Stomach (tissue), 8 donors: ENCODE measurements at regions not wholly inside any gene's neighbourhood (a gene's known extent, or its start where the extent isn't known, plus 50 kb on each side); places are given as distances from the start of the nearest gene placed in this dataset.
A peak's percentile ranks its signal among the peaks of the same experiment; 100 is the strongest.
"Not testable (repeated sequence)": the region's sequence is repeated elsewhere in the genome, so short reads cannot be mapped to it uniquely, and the experiment has no call there.

ENCODE experiments used
- DNase-seq, 2 donors: peaks; one replicate each; pipeline versions ENCODE4 v3.0.0 to v3.0.0-alpha.2; 2013 to 2019
- H3K27ac ChIP-seq, 5 donors: fragments of 200-600 bp in 4 of 5; sonication (generic) in 4 of 5; one replicate each; pipeline ENCODE4 v1.5.1; 2013 to 2019; ENCODE audit warnings: mild to moderate bottlenecking in 1 of 5, moderate library complexity in 1 of 5
- H3K27me3 ChIP-seq, 3 donors: fragments of 200-600 bp; sonication (generic); one replicate each; pipeline ENCODE4 v1.5.1; 2017 to 2019; ENCODE audit warnings: mixed run types in 1 of 3
- H3K36me3 ChIP-seq, 4 donors: fragments of 200-600 bp; sonication (generic); 1 replicate in 3 of 4; 2 replicates in 1 of 4; pipeline ENCODE4 v1.5.1; 2016 to 2019
- H3K4me1 ChIP-seq, 4 donors: fragments of 200-600 bp; sonication (generic); one replicate each; pipeline ENCODE4 v1.5.1; 2016 to 2019
- H3K4me3 ChIP-seq, 4 donors: fragments of 200-600 bp; sonication (generic) in 3 of 4; one replicate each; pipeline ENCODE4 v1.5.1; 2016 to 2019; ENCODE audit warnings: mild to moderate bottlenecking in 1 of 4
- H3K9me3 ChIP-seq, 4 donors: fragments of 200-600 bp; sonication (generic); one replicate each; pipeline ENCODE4 v1.5.1; 2016 to 2019
- EP300 ChIP-seq: sonication (generic); formaldehyde crosslinking; IDR thresholded peaks from one replicate; pipeline ENCODE4 v1.6.1; 2017; ENCODE audit warnings: antibody characterized with exemption
- POLR2A ChIP-seq, 4 donors: fragments of 450-650 bp; IDR thresholded peaks; one replicate each; pipeline ENCODE4 v1.6.1; 2016; ENCODE audit warnings: antibody characterized with exemption in 4 of 4, control low read depth in 2 of 4, mild to moderate bottlenecking in 1 of 4, moderate library complexity in 1 of 4
- POLR2AphosphoS5 ChIP-seq, 3 donors: sonication (generic); formaldehyde crosslinking; IDR thresholded peaks; one replicate each; pipeline ENCODE4 v1.6.1; 2016; ENCODE audit warnings: antibody characterized with exemption in 3 of 3
- WGBS, 5 donors: extraction: QIAGEN DNeasy Blood & Tissue Kit in 3 of 5; methylation state at CpG; one replicate each; pipeline versions ENCODE4 v1.1.5 to v1.1.7; 2013 to 2018; 5-methylcytosine and 5-hydroxymethylcytosine counted together
- intact Hi-C: fragments of 100-400 bp; cut with DNase I; formaldehyde crosslinking; loops from one replicate; pipeline ENCODE4 v1.15.1; 2023; ENCODE audit warnings: low total_unique reads
- TF ChIP-seq, protein P1 (sequence below), 7 experiments: fragments of 450-650 bp in 4 of 7; fragments of 200-600 bp in 3 of 7; sonication (generic) in 3 of 7; IDR thresholded peaks; one replicate each; pipeline ENCODE4 v1.5.1; 2016 to 2019; ENCODE audit warnings: antibody characterized with exemption in 7 of 7, control low read depth in 2 of 7, mild to moderate bottlenecking in 1 of 7
- donor health status: healthy with polysubstance abuse.
- donor health status: Bipolar disorder and iron deficiency.
- donor health status: healthy.

DNA sequence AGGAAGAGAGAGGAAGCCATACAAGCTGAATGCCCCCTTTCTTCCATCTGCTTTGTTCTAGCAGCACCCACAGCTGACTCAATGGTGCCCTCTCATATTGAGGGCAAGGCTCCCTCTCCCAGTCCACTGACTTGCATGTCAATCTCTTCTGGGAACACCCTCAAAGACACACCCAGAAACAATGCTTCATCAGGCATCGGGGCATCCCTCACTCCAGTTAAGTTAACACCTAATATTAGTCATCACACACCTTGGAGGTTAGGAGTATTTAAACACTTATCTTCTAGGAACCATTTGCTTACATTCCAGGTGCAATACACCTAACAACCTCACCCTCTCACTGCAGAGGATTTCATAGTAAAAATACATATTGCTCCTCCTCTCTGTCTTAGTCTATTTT is 993.5 kb upstream of the DDX18 start:
- Histone ChIP-seq H3K36me3 (no peaks in the 10 kb centered on the region), H3K9me3 (no peaks in the 10 kb centered on the region), H3K4me3 (no peak overlapping the region), H3K27me3 (no peaks in the 10 kb centered on the region), H3K27ac (no peak overlapping the region), H3K4me1 (no peaks in the 10 kb centered on the region)
- 26 to 53% (median 33%) methylated on average over 1 of the region's 1 CpG for WGBS, 5 donors
- peak; percentile 12 to 29 for DNase-seq
- TF ChIP-seq POLR2AphosphoS5 (IDR thresholded peaks at IDR 0.05) (no peak), EP300 (no peak), POLR2A (IDR thresholded peaks at IDR 0.05) (no peak)
- TF ChIP-seq, protein P1, sequence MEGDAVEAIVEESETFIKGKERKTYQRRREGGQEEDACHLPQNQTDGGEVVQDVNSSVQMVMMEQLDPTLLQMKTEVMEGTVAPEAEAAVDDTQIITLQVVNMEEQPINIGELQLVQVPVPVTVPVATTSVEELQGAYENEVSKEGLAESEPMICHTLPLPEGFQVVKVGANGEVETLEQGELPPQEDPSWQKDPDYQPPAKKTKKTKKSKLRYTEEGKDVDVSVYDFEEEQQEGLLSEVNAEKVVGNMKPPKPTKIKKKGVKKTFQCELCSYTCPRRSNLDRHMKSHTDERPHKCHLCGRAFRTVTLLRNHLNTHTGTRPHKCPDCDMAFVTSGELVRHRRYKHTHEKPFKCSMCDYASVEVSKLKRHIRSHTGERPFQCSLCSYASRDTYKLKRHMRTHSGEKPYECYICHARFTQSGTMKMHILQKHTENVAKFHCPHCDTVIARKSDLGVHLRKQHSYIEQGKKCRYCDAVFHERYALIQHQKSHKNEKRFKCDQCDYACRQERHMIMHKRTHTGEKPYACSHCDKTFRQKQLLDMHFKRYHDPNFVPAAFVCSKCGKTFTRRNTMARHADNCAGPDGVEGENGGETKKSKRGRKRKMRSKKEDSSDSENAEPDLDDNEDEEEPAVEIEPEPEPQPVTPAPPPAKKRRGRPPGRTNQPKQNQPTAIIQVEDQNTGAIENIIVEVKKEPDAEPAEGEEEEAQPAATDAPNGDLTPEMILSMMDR (IDR thresholded peaks at IDR 0.05), result no peak
- intact Hi-C loops, result no loop called here

DNA sequence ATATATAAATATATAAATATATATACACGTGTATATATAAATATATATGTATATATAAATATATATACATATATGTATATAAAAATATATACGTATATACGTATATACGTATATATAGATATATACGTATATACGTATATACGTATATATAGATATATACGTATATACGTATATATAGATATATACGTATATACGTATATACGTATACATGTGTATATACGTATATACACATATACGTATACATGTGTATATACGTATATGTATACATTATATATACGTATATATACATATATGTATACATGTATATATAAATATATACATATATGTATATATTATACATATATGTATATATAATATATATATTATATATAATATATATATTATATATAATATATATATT is 984.9 kb upstream of the DDX18 start:
- H3K4me3 ChIP-seq, DNase-seq, H3K36me3 ChIP-seq, H3K27me3 ChIP-seq, intact Hi-C loops, H3K4me1 ChIP-seq, H3K27ac ChIP-seq, H3K9me3 ChIP-seq: not testable (repeated sequence)
- 79 to 94% (median 87%) methylated on average over 16 of the region's 16 CpGs for WGBS, 5 donors

DNA sequence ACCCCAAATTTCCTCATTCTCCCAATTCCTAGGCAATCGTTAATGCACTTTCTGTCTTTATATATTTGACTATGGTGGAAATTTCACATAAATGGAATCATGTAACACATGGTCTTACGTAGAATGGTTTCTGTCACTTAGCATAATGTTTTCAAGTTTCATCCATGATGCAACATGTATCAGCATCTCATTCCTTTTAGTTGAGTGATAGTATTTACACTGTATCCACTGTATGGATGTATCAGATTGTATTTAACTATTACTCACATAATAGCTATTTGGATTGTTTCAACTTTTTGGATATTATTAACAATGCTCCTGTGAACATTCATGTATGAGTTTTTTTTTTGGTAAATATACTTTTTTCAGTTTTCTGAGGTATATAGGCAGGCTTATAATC is 982.3 kb upstream of the DDX18 start:
- no peak overlapping the region for H3K27ac ChIP-seq
- no peak for DNase-seq
- no peaks in the 10 kb centered on the region for H3K27me3 ChIP-seq
- intact Hi-C loops, result no loop called here
- no peaks in the 10 kb centered on the region for H3K36me3 ChIP-seq
- H3K9me3 ChIP-seq, result peaks cover 0 to 10% (median 7%) of the 10 kb centered on the region in 4 donors
- 68 to 92% (median 90%) methylated on average over 2 of the region's 2 CpGs for WGBS, 5 donors
- no peak overlapping the region for H3K4me3 ChIP-seq
- H3K4me1 ChIP-seq, result no peaks in the 10 kb centered on the region
- no peak for TF ChIP-seq EP300
- TF ChIP-seq, protein P1 (IDR thresholded peaks at IDR 0.05), result no peak
- no peak for TF ChIP-seq POLR2A (IDR thresholded peaks at IDR 0.05)
- no peak for TF ChIP-seq POLR2AphosphoS5 (IDR thresholded peaks at IDR 0.05)

DNA sequence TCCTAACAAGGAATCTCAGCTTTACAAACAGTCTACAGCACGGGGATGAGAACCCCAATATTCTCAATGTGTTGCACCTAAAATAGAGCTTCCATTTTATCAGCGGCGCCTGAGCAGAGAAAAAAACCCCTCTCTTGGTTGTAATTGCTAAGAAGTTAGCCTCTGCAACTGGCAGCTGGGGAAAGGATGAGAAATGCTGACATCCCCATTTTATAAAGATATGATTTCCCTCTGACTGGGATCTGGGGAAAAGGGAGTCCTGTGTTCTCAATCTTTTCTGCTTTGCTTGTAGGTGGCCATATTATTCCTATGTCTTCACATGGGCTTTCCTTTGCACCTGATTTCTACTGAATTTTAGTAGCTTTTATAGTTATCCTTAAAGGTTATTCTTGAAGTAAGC is 981.4 kb upstream of the DDX18 start:
- Histone ChIP-seq H3K9me3 (peaks cover 0 to 10% (median 7%) of the 10 kb centered on the region in 4 donors), H3K4me3 (no peak overlapping the region), H3K36me3 (no peaks in the 10 kb centered on the region), H3K27me3 (no peaks in the 10 kb centered on the region), H3K4me1 (no peaks in the 10 kb centered on the region), H3K27ac (no peak overlapping the region)
- DNase-seq, result no peak
- no peak for TF ChIP-seq POLR2AphosphoS5 (IDR thresholded peaks at IDR 0.05)
- TF ChIP-seq, protein P1 (IDR thresholded peaks at IDR 0.05), result no peak
- TF ChIP-seq POLR2A (IDR thresholded peaks at IDR 0.05), result no peak
- no peak for TF ChIP-seq EP300
- intact Hi-C loops, result no loop called here
- 74 to 93% (median 89%) methylated on average over 3 of the region's 3 CpGs for WGBS, 5 donors

DNA sequence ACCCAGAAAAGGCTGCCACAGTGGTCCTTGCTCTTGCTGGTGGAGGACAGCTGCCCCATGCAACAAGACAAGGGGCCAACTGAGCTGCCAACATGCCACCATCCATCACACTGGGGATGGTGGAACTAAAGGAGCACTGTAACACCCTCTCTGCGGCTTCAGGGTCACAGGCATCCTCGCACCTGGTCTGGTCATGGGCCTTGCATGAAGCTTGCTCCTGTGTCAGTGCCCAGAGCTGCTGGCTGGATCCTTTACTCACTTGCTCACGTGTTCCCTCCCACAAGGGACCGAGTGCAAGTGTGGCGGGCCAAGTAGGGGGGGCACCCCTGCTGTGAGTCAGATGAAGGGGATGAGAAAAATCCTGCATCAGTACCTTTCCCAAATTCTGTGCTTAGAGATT is 972.3 kb upstream of the DDX18 start:
- peaks cover 0 to 18% (median 5%) of the 10 kb centered on the region in 4 donors for H3K9me3 ChIP-seq
- no peak for DNase-seq

More for the DNA sequence above, 972.3 kb upstream of the DDX18 start:
- Histone ChIP-seq H3K4me1 (no peaks in the 10 kb centered on the region), H3K36me3 (no peaks in the 10 kb centered on the region), H3K27ac (no peak overlapping the region), H3K4me3 (no peak overlapping the region), H3K27me3 (no peaks in the 10 kb centered on the region)
- TF ChIP-seq POLR2A (IDR thresholded peaks at IDR 0.05) (no peak), EP300 (no peak), POLR2AphosphoS5 (IDR thresholded peaks at IDR 0.05) (no peak)
- TF ChIP-seq, protein P1 (IDR thresholded peaks at IDR 0.05), result no peak
- intact Hi-C loops, result no loop called here
- 67 to 90% (median 80%) methylated on average over 5 of the region's 5 CpGs for WGBS, 5 donors
